K562 (cell line): ENCODE measurements at regions not wholly inside any gene's neighbourhood (a gene's known extent, or its start where the extent isn't known, plus 50 kb on each side); places are given as distances from the start of the nearest gene placed in this dataset.

Source experiments
- ATAC-seq: fragments of 200-7000 bp; cut with Tn5 transposase; 3 replicates; pipeline ENCODE4 v1.9.1; 2020; ENCODE audit warnings: moderate library complexity
- BruUV-seq: library from RNA; stranded (reverse); fragments of 400-500 nt; replicated peaks from 2 replicates; lab custom pipeline; 2021; lab: Mats Ljungman, UMichigan
- CTCF ChIA-PET: fragments of 300-600 bp; formaldehyde crosslinking; extraction: SDS; loops from one replicate; lab custom pipeline; 2021; ENCODE audit warnings: low intra/inter-chr PET ratio; lab: Yijun Ruan, JAX
- POLR2A ChIA-PET: fragments of 300-600, 350-650 bp; sonication (Branson Sonifier 250); formaldehyde crosslinking; extraction: SDS; loops from one replicate; lab custom pipeline; 2021; ENCODE audit warnings: antibody characterized with exemption, inconsistent platforms; lab: Yijun Ruan, JAX
- DNase-seq, 4 experiments: peaks; one replicate each; pipeline versions ENCODE4 v3.0.0 to v3.0.0-alpha.2; 2011 to 2018; ENCODE audit warnings: low spot score in 3 of 4, mixed read lengths in 3 of 4; ENCODE audit errors: extremely low read depth in 1 of 4
- FAIRE-seq: peaks from 2 replicates; lab custom pipeline; 2011; peaks lifted over from hg19 to GRCh38; lab: Jason Lieb, UNC
- H2AFZ ChIP-seq: 2 replicates; pipeline ENCODE4 v1.6.0; 2011; ENCODE audit warnings: low read depth, low read length, control low read depth, inconsistent platforms
- H3K27ac ChIP-seq: fragments of 200-600 bp; 3 replicates; pipeline ENCODE4 v1.8.0; 2011; ENCODE audit warnings: low read depth, mild to moderate bottlenecking, control low read depth, inconsistent platforms, low read length, moderate library complexity, mixed read lengths; ENCODE audit errors: extremely low read depth
- H3K27me3 ChIP-seq, 2 experiments: fragments of 300-600 bp in 1 of 2; 2 replicates in 1 of 2; 3 replicates in 1 of 2; pipeline versions ENCODE4 v1.6.0 to v1.8.0; 2011; ENCODE audit warnings: inconsistent platforms in 2 of 2, low read length in 2 of 2, mild to moderate bottlenecking in 1 of 2, mixed read lengths in 1 of 2, moderate library complexity in 1 of 2; ENCODE audit not compliant: control insufficient read depth in 2 of 2, insufficient read depth in 2 of 2
- H3K36me3 ChIP-seq: fragments of 300-600 bp; 3 replicates; pipeline ENCODE4 v1.8.0; 2011; ENCODE audit warnings: mild to moderate bottlenecking, low read length, inconsistent platforms; ENCODE audit not compliant: control insufficient read depth, insufficient read depth
- H3K4me1 ChIP-seq, 2 experiments: fragments of 200-600 bp in 1 of 2; replicated peaks in 1 of 2; 2 replicates in 1 of 2; 3 replicates in 1 of 2; pipeline versions ENCODE4 v1.5.1 to v1.8.0; 2011; ENCODE audit warnings: inconsistent platforms in 2 of 2, low read length in 2 of 2, mild to moderate bottlenecking in 1 of 2, mixed read lengths in 1 of 2, moderate library complexity in 1 of 2; ENCODE audit not compliant: control insufficient read depth in 2 of 2, insufficient read depth in 2 of 2
- H3K4me2 ChIP-seq: 2 replicates; pipeline ENCODE4 v1.6.1; 2011; ENCODE audit warnings: low read length, control low read depth, inconsistent platforms, mixed read lengths; ENCODE audit not compliant: insufficient read depth
- H3K4me3 ChIP-seq: fragments of 200-600 bp; sonication (generic), shearing (Covaris generic); 2 replicates; pipeline ENCODE4 v1.5.1; 2016; ENCODE audit warnings: control low read depth, inconsistent platforms
- H3K79me2 ChIP-seq: fragments of 200-600 bp; 3 replicates; pipeline ENCODE4 v1.8.0; 2011; ENCODE audit warnings: low read length, inconsistent platforms; ENCODE audit not compliant: control insufficient read depth, insufficient read depth
- H3K9ac ChIP-seq, 2 experiments: 2 replicates each; pipeline versions ENCODE4 v1.6.0 to v1.6.1; 2011; ENCODE audit warnings: low read depth in 2 of 2, low read length in 2 of 2, control low read depth in 1 of 2, inconsistent platforms in 1 of 2, mild to moderate bottlenecking in 1 of 2, mixed read lengths in 1 of 2; ENCODE audit not compliant: insufficient read depth in 1 of 2
- H3K9me1 ChIP-seq: one replicate; pipeline ENCODE4 v1.6.0; 2011; ENCODE audit warnings: inconsistent platforms, mild to moderate bottlenecking, low read length, moderate library complexity; ENCODE audit not compliant: control insufficient read depth, insufficient read depth
- H3K9me3 ChIP-seq: replicated peaks from 2 replicates; pipeline ENCODE4 v1.5.1; 2011; ENCODE audit warnings: low read depth, low read length, inconsistent platforms; ENCODE audit not compliant: control insufficient read depth, insufficient read depth
- H4K20me1 ChIP-seq: replicated peaks from 2 replicates; pipeline ENCODE4 v1.6.1; 2011; ENCODE audit warnings: low read length, inconsistent platforms, mixed read lengths; ENCODE audit not compliant: control insufficient read depth, insufficient read depth
- KLF13 ChIP-seq: fragments of 450-650 bp; IDR thresholded peaks from 2 replicates; pipeline ENCODE4 v1.6.1; 2016; ENCODE audit warnings: missing genetic modification characterization, low read depth, mild to moderate bottlenecking, missing compliant biosample characterization, moderate library complexity, borderline replicate concordance
- MTA2 ChIP-seq: fragments of 450-650 bp; IDR thresholded peaks from 2 replicates; pipeline ENCODE4 v1.6.1; 2016; ENCODE audit warnings: low read depth
- ZBED1 ChIP-seq: IDR thresholded peaks from 2 replicates; pipeline ENCODE4 v1.6.1; 2014
- ZBTB1 ChIP-seq: sonication (generic); formaldehyde crosslinking; IDR thresholded peaks from 2 replicates; pipeline ENCODE4 v1.8.1; 2023; ENCODE audit warnings: missing genetic modification reagents, low read depth, mild to moderate bottlenecking, borderline replicate concordance
- ZNF197 ChIP-seq: fragments of 200-800 bp; sonication (Bioruptor generic); IDR thresholded peaks from 2 replicates; pipeline ENCODE4 v1.6.1; 2016; ENCODE audit warnings: low read depth, missing genetic modification characterization, missing compliant biosample characterization
- WGBS: fragments of 100-300 bp; shearing (Covaris generic); methylation state at CpG from one replicate; pipeline ENCODE4 v1.1.6; 2016; ENCODE audit warnings: low coverage, mixed read lengths; ENCODE audit not compliant: insufficient coverage; ENCODE audit errors: missing lambda C conversion rate; 5-methylcytosine and 5-hydroxymethylcytosine counted together
- in situ Hi-C: fragments of 300-500 bp; cut with MboI; formaldehyde crosslinking; loops from 4 replicates; pipeline ENCODE4 v1.15.0; 2018; ENCODE audit warnings: inconsistent platforms, mixed read lengths
- intact Hi-C: fragments of 100-400 bp; cut with micrococcal nuclease; formaldehyde crosslinking; loops from 2 replicates; pipeline ENCODE4 v1.14.2; 2022
- TF ChIP-seq, protein P1 (sequence below), 2 experiments: fragments of 450-650 bp in 1 of 2; IDR thresholded peaks; 2 replicates each; pipeline ENCODE4 v1.6.1; 2011 to 2017; ENCODE audit warnings: low read depth in 2 of 2, antibody characterized with exemption in 1 of 2, borderline replicate concordance in 1 of 2, low read length in 1 of 2, mild to moderate bottlenecking in 1 of 2, mixed read lengths in 1 of 2; ENCODE audit not compliant: control insufficient read depth in 1 of 2
- TF ChIP-seq, protein P2 (sequence below): fragments of 450-650 bp; conservative IDR thresholded peaks from 2 replicates; pipeline ENCODE4 v1.6.1; 2016; ENCODE audit warnings: missing genetic modification characterization, low read depth, mild to moderate bottlenecking, missing compliant biosample characterization, moderate library complexity

DNA sequence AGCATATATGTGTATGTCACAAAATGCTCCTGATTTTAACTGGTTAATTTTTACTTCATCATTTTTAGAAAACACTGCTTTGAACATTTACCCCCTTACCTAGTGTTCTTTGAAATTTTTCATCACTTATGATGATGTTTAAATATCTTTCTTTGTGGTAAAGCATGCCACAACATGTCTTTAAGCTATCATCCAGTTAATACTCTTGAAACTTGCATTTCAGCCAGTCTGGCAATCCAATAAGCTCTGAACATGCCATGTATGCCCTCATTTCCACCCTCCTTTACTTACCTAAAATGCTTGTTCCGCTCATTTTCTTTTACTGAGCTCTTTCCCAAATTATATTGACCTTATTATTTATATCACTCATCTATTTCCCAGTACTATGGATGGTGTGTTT, 581.2 kb downstream of the RAPGEF2 start (continued):
- TF ChIP-seq, protein P1, sequence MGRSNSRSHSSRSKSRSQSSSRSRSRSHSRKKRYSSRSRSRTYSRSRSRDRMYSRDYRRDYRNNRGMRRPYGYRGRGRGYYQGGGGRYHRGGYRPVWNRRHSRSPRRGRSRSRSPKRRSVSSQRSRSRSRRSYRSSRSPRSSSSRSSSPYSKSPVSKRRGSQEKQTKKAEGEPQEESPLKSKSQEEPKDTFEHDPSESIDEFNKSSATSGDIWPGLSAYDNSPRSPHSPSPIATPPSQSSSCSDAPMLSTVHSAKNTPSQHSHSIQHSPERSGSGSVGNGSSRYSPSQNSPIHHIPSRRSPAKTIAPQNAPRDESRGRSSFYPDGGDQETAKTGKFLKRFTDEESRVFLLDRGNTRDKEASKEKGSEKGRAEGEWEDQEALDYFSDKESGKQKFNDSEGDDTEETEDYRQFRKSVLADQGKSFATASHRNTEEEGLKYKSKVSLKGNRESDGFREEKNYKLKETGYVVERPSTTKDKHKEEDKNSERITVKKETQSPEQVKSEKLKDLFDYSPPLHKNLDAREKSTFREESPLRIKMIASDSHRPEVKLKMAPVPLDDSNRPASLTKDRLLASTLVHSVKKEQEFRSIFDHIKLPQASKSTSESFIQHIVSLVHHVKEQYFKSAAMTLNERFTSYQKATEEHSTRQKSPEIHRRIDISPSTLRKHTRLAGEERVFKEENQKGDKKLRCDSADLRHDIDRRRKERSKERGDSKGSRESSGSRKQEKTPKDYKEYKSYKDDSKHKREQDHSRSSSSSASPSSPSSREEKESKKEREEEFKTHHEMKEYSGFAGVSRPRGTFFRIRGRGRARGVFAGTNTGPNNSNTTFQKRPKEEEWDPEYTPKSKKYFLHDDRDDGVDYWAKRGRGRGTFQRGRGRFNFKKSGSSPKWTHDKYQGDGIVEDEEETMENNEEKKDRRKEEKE (IDR thresholded peaks at IDR 0.05; ENCODE audit: borderline replicate concordance in 1 of 2, control insufficient read depth in 1 of 2, low read depth in 2 of 2, low read length in 1 of 2): no peak

DNA sequence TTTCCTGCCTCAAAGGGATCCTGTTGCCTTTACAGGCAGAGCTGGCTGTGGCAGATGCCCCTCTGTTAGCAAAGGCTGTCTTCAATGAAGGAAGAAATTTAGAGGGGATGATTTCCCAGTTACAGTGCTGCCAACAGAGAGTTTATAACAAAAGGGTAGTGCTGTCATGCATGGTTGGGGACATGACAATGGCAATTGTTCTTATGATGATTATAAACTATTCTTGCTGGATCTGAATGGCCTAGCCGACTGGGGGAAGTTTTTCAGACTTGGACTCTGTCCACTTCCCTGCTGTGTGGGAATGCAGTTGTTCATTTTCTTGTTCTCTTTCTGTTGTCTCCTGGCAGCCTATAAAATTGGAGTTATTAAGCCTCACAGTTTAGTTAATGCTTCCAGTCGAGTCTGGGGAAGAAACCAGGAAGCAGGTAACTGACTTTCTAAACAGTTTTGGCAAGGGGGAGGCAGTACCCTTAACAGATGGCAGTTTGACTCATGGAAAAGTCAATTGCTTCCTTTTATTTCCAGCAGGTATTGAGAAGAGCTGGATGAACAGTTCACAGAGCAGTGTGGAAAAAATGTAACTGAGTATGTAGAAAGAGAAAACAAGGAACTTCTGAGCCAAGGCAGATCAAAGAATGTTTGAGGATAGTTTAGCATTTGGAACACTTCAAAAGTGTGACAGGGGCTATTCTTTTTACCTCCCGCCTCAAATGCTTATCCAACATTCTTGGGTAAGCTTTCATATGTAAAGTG, 582.6 kb downstream of the RAPGEF2 start:
- FAIRE-seq: no peak
- Histone ChIP-seq H3K36me3 (no peaks in the 10 kb centered on the region), H3K9ac (no peak overlapping the region), H3K4me3 (no peak overlapping the region), H3K27ac (no peak overlapping the region), H4K20me1 (no peaks in the 10 kb centered on the region), H3K27me3 (no peaks in the 10 kb centered on the region), H3K4me1 (no peaks in the 10 kb centered on the region), H3K79me2 (no peaks in the 10 kb centered on the region), H3K9me3 (no peaks in the 10 kb centered on the region), H2AFZ (no peak overlapping the region), H3K9me1 (no peaks in the 10 kb centered on the region), H3K4me2 (no peak overlapping the region)
- TF ChIP-seq, protein P2, sequence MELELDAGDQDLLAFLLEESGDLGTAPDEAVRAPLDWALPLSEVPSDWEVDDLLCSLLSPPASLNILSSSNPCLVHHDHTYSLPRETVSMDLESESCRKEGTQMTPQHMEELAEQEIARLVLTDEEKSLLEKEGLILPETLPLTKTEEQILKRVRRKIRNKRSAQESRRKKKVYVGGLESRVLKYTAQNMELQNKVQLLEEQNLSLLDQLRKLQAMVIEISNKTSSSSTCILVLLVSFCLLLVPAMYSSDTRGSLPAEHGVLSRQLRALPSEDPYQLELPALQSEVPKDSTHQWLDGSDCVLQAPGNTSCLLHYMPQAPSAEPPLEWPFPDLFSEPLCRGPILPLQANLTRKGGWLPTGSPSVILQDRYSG: no peak
- TF ChIP-seq MTA2 (no peak), ZBTB1 (CRISPR knock-in tag) (no peak), KLF13 (tag) (no peak), ZBED1 (no peak), ZNF197 (CRISPR knock-in tag) (no peak)
- ChIA-PET POLR2A (no interaction called here), CTCF (no interaction called here)
- in situ Hi-C loops (no loop called here), intact Hi-C loops (no loop called here)
- whole genome bisulfite sequencing: 0% methylated on average over 2 of the region's 3 CpGs
- no peak for ATAC-seq
- BruUV-seq: no TSS peak
- no peak for DNase-seq
